Upper lobe of right lung (tissue), 1 donor: ENCODE measurements at regions not wholly inside any gene's neighbourhood (a gene's known extent, or its start where the extent isn't known, plus 50 kb on each side); places are given as distances from the start of the nearest gene placed in this dataset.
A peak's percentile ranks its signal among the peaks of the same experiment; 100 is the strongest.

Experiments
- ATAC-seq: fragments of 200-7000 bp; cut with Tn5 transposase; one replicate; pipeline ENCODE4 v1.9.1; 2020; ENCODE audit warnings: mild to moderate bottlenecking, moderate library complexity
- DNase-seq: peaks from one replicate; pipeline ENCODE4 v3.0.0-alpha.2; 2020
- H3K27ac ChIP-seq: fragments of 200-600 bp; one replicate; pipeline ENCODE4 v1.8.0; 2022
- H3K27me3 ChIP-seq: fragments of 200-600 bp; one replicate; pipeline ENCODE4 v1.8.0; 2022; ENCODE audit warnings: mild to moderate bottlenecking
- H3K36me3 ChIP-seq: fragments of 200-600 bp; one replicate; pipeline ENCODE4 v1.8.0; 2022
- H3K4me1 ChIP-seq: fragments of 200-600 bp; one replicate; pipeline ENCODE4 v1.8.0; 2022
- H3K4me3 ChIP-seq: fragments of 200-600 bp; one replicate; pipeline ENCODE4 v1.8.0; 2022; ENCODE audit warnings: mild to moderate bottlenecking
- H3K9me3 ChIP-seq: fragments of 200-600 bp; one replicate; pipeline ENCODE4 v1.8.0; 2022
- CTCF ChIP-seq: fragments of 200-600 bp; IDR thresholded peaks from one replicate; pipeline ENCODE4 v1.8.0; 2022; ENCODE audit warnings: antibody characterized with exemption
- intact Hi-C: fragments of 100-400 bp; cut with DNase I; formaldehyde crosslinking; loops from one replicate; pipeline ENCODE4 v1.11.0; 2022
- donor health status: DM: no; HTN: yes; CAD: no; lungs with severe emphysema.

- H3K4me3 ChIP-seq: no peak overlapping the region
These were observed 81.5 kb upstream of the TEX13D start for GRCh38 chrX:124250835-124251437.

GRCh38 chrX:124254611-124255010 lies 77.8 kb upstream of the TEX13D start:
- ATAC-seq (no peak), DNase-seq (no peak)
- intact Hi-C loops: no loop called here

More at GRCh38 chrX:124250835-124251437, 81.5 kb upstream of the TEX13D start:
- Histone ChIP-seq H3K27ac (no peak overlapping the region), H3K9me3 (no peaks in the 10 kb centered on the region), H3K27me3 (no peaks in the 10 kb centered on the region), H3K4me1 (no peaks in the 10 kb centered on the region), H3K36me3 (no peaks in the 10 kb centered on the region)
- intact Hi-C loops: no loop called here
- TF ChIP-seq CTCF: no peak
- ATAC-seq: no peak
- no peak for DNase-seq

GRCh38 chrX:124256216-124256615 lies 76.2 kb upstream of the TEX13D start:
- intact Hi-C loops: no loop called here
- Histone ChIP-seq H3K9me3 (no peaks in the 10 kb centered on the region), H3K4me3 (no peak overlapping the region), H3K27ac (no peak overlapping the region), H3K27me3 (no peaks in the 10 kb centered on the region), H3K36me3 (no peaks in the 10 kb centered on the region), H3K4me1 (no peaks in the 10 kb centered on the region)
- TF ChIP-seq CTCF: no peak
- peak; percentile 33 for ATAC-seq
- DNase-seq: no peak

More at GRCh38 chrX:124254611-124255010, 77.8 kb upstream of the TEX13D start:
- H3K36me3 ChIP-seq: no peaks in the 10 kb centered on the region
- no peak overlapping the region for H3K4me3 ChIP-seq
- no peaks in the 10 kb centered on the region for H3K4me1 ChIP-seq
- H3K27ac ChIP-seq: no peak overlapping the region
- no peaks in the 10 kb centered on the region for H3K27me3 ChIP-seq
- TF ChIP-seq CTCF: no peak
- H3K9me3 ChIP-seq: no peaks in the 10 kb centered on the region

GRCh38 chrX:124256629-124257380 lies 75.7 kb upstream of the TEX13D start:
- no peak overlapping the region for H3K4me3 ChIP-seq
- no peaks in the 10 kb centered on the region for H3K27me3 ChIP-seq
- H3K4me1 ChIP-seq: no peaks in the 10 kb centered on the region
- TF ChIP-seq CTCF: no peak
- no peak overlapping the region for H3K27ac ChIP-seq
- no peak for ATAC-seq
- no peaks in the 10 kb centered on the region for H3K9me3 ChIP-seq
- no peak for DNase-seq
- intact Hi-C loops: no loop called here
- H3K36me3 ChIP-seq: no peaks in the 10 kb centered on the region

- H3K27ac ChIP-seq: no peak overlapping the region
- intact Hi-C loops: no loop called here
- no peak for ATAC-seq
- no peak for TF ChIP-seq CTCF
- no peaks in the 10 kb centered on the region for H3K27me3 ChIP-seq
- H3K36me3 ChIP-seq: no peaks in the 10 kb centered on the region
- no peak overlapping the region for H3K4me3 ChIP-seq
- DNase-seq: no peak
- H3K9me3 ChIP-seq: no peaks in the 10 kb centered on the region
- H3K4me1 ChIP-seq: no peaks in the 10 kb centered on the region
These were observed 74.3 kb upstream of the TEX13D start for GRCh38 chrX:124257924-124258702.
